ENCODE measurements at regions not wholly inside any gene's neighbourhood (a gene's known extent, or its start where the extent isn't known, plus 50 kb on each side); places are given as distances from the start of the nearest gene placed in this dataset.
A peak's percentile ranks its signal among the peaks of the same experiment; 100 is the strongest.
"Not testable (repeated sequence)": the region's sequence is repeated elsewhere in the genome, so short reads cannot be mapped to it uniquely, and the experiment has no call there.

- ATAC-seq (ENCODE audit: low read depth) (peak; percentile 46; the same call in 1 of the 3 replicates), DNase-seq (ENCODE audit: low spot score) (no peak)
- no peaks in the 10 kb centered on the region for H3K4me1 ChIP-seq (ENCODE audit: insufficient read depth, poor library complexity, severe bottlenecking)
- H3K9me3 ChIP-seq (ENCODE audit: severe bottlenecking), result no peaks in the 10 kb centered on the region
- no peak overlapping the region for H3K27ac ChIP-seq (ENCODE audit: poor library complexity, severe bottlenecking)
- no peak overlapping the region for H3K4me3 ChIP-seq (ENCODE audit: severe bottlenecking)
- H3K27me3 ChIP-seq (ENCODE audit: insufficient read depth, poor library complexity, severe bottlenecking), result no peaks in the 10 kb centered on the region
- no peak for TF ChIP-seq CTCF (IDR thresholded peaks at IDR 0.05; ENCODE audit: poor library complexity, severe bottlenecking)
- H3K36me3 ChIP-seq (ENCODE audit: low read depth), result no peaks in the 10 kb centered on the region
Observed at GRCh38 chr11:41533761-41534160, 74.3 kb upstream of the LRRC4C start.

- TF ChIP-seq CTCF (IDR thresholded peaks at IDR 0.05; ENCODE audit: poor library complexity, severe bottlenecking), result no peak
- ATAC-seq (ENCODE audit: low read depth), result no peak
- H3K27me3 ChIP-seq (ENCODE audit: insufficient read depth, poor library complexity, severe bottlenecking), result no peaks in the 10 kb centered on the region
- no peak overlapping the region for H3K27ac ChIP-seq (ENCODE audit: poor library complexity, severe bottlenecking)
- no peak overlapping the region for H3K4me3 ChIP-seq (ENCODE audit: severe bottlenecking)
- no peak for DNase-seq (ENCODE audit: low spot score)
- no peaks in the 10 kb centered on the region for H3K4me1 ChIP-seq (ENCODE audit: insufficient read depth, poor library complexity, severe bottlenecking)
- H3K36me3 ChIP-seq (ENCODE audit: low read depth), result no peaks in the 10 kb centered on the region
- H3K9me3 ChIP-seq (ENCODE audit: severe bottlenecking), result no peaks in the 10 kb centered on the region
Observed at GRCh38 chr11:41534391-41534790, 74.9 kb upstream of the LRRC4C start.

GRCh38 chr11:41534861-41535260 lies 75.4 kb upstream of the LRRC4C start:
- ATAC-seq (ENCODE audit: low read depth), result no peak
- H3K27ac ChIP-seq (ENCODE audit: poor library complexity, severe bottlenecking), result no peak overlapping the region
- no peak for TF ChIP-seq CTCF (IDR thresholded peaks at IDR 0.05; ENCODE audit: poor library complexity, severe bottlenecking)

GRCh38 chr11:41536021-41536568 lies 76.6 kb upstream of the LRRC4C start:
- ATAC-seq (ENCODE audit: low read depth), result no peak
- no peaks in the 10 kb centered on the region for H3K9me3 ChIP-seq (ENCODE audit: severe bottlenecking)

More at GRCh38 chr11:41534861-41535260, 75.4 kb upstream of the LRRC4C start:
- no peaks in the 10 kb centered on the region for H3K4me1 ChIP-seq (ENCODE audit: insufficient read depth, poor library complexity, severe bottlenecking)
- H3K9me3 ChIP-seq (ENCODE audit: severe bottlenecking), result no peaks in the 10 kb centered on the region
- no peaks in the 10 kb centered on the region for H3K36me3 ChIP-seq (ENCODE audit: low read depth)
- H3K27me3 ChIP-seq (ENCODE audit: insufficient read depth, poor library complexity, severe bottlenecking), result no peaks in the 10 kb centered on the region
- H3K4me3 ChIP-seq (ENCODE audit: severe bottlenecking), result no peak overlapping the region
- no peak for DNase-seq (ENCODE audit: low spot score)

GRCh38 chr11:41544902-41545301 lies 85.5 kb upstream of the LRRC4C start:
- H3K27ac ChIP-seq (ENCODE audit: poor library complexity, severe bottlenecking); H3K4me3 ChIP-seq (ENCODE audit: severe bottlenecking); H3K4me1 ChIP-seq (ENCODE audit: insufficient read depth, poor library complexity, severe bottlenecking); ATAC-seq (ENCODE audit: low read depth); H3K36me3 ChIP-seq (ENCODE audit: low read depth); DNase-seq (ENCODE audit: low spot score); H3K9me3 ChIP-seq (ENCODE audit: severe bottlenecking); H3K27me3 ChIP-seq (ENCODE audit: insufficient read depth, poor library complexity, severe bottlenecking): not testable (repeated sequence)

More at GRCh38 chr11:41536021-41536568, 76.6 kb upstream of the LRRC4C start:
- DNase-seq (ENCODE audit: low spot score), result no peak
- Histone ChIP-seq H3K36me3 (ENCODE audit: low read depth) (no peaks in the 10 kb centered on the region), H3K4me3 (ENCODE audit: severe bottlenecking) (no peak overlapping the region), H3K4me1 (ENCODE audit: insufficient read depth, poor library complexity, severe bottlenecking) (no peaks in the 10 kb centered on the region), H3K27ac (ENCODE audit: poor library complexity, severe bottlenecking) (no peak overlapping the region), H3K27me3 (ENCODE audit: insufficient read depth, poor library complexity, severe bottlenecking) (no peaks in the 10 kb centered on the region)
- TF ChIP-seq CTCF (IDR thresholded peaks at IDR 0.05; ENCODE audit: poor library complexity, severe bottlenecking), result no peak
